Activated CD4-positive, alpha-beta memory T cell treated with anti-CD3 and anti-CD28 coated beads for 36 hours (primary cell): ENCODE measurements at regions not wholly inside any gene's neighbourhood (a gene's known extent, or its start where the extent isn't known, plus 50 kb on each side); places are given as distances from the start of the nearest gene placed in this dataset.
A peak's percentile ranks its signal among the peaks of the same experiment; 100 is the strongest.

Experiments
- CTCF ChIA-PET: fragments of 350-600 bp; sonication (Branson Sonifier 250); formaldehyde crosslinking; loops from one replicate; lab custom pipeline; 2021; ENCODE audit warnings: antibody characterized with exemption, inconsistent platforms; lab: Charles Lee
- POLR2A ChIA-PET: fragments of 350-600 bp; sonication (Branson Sonifier 250); formaldehyde crosslinking; loops from one replicate; lab custom pipeline; 2021; ENCODE audit warnings: antibody characterized with exemption; lab: Charles Lee
- DNase-seq: peaks from one replicate; pipeline ENCODE4 v3.0.0-alpha.2; 2020
- H3K27ac Mint-ChIP-seq: one replicate; pipeline ENCODE4 v1.8.0; 2021; ENCODE audit warnings: mixed read lengths
- H3K27me3 Mint-ChIP-seq: one replicate; pipeline ENCODE4 v1.8.0; 2021; ENCODE audit warnings: mixed read lengths
- H3K36me3 Mint-ChIP-seq: one replicate; pipeline ENCODE4 v1.8.0; 2021; ENCODE audit warnings: mixed read lengths
- H3K4me1 Mint-ChIP-seq: one replicate; pipeline ENCODE4 v1.8.0; 2021; ENCODE audit warnings: low read depth, mixed read lengths
- H3K4me3 Mint-ChIP-seq: one replicate; pipeline ENCODE4 v1.8.0; 2021; ENCODE audit warnings: mild to moderate bottlenecking, mixed read lengths
- H3K9me3 Mint-ChIP-seq: one replicate; pipeline ENCODE4 v1.8.0; 2021; ENCODE audit warnings: mixed read lengths
- intact Hi-C: fragments of 100-400 bp; cut with micrococcal nuclease; formaldehyde crosslinking; loops from one replicate; pipeline ENCODE4 v1.15.1; 2023

GRCh38 chr14:65349100-65349499, 63.4 kb upstream of the FUT8 start:
- no peaks in the 10 kb centered on the region for H3K36me3 Mint-ChIP-seq
- intact Hi-C loops: no loop called here
- peaks cover 8% of the 10 kb centered on the region for H3K4me1 Mint-ChIP-seq
- H3K9me3 Mint-ChIP-seq: no peaks in the 10 kb centered on the region
- ChIA-PET CTCF (no interaction called here), POLR2A (no interaction called here)
- H3K4me3 Mint-ChIP-seq: no peak overlapping the region
- DNase-seq: no peak
- H3K27ac Mint-ChIP-seq: no peak overlapping the region
- H3K27me3 Mint-ChIP-seq: no peaks in the 10 kb centered on the region

- CTCF ChIA-PET: interaction anchor here (1.0 kb wide), 1 partner anchor 473 kb away, joined by 3 read pairs; no protein-coding TSS in a partner anchor
- peaks cover 2% of the 10 kb centered on the region for H3K36me3 Mint-ChIP-seq
- no peak for DNase-seq
- peaks cover 21% of the 10 kb centered on the region for H3K4me1 Mint-ChIP-seq
- no peaks in the 10 kb centered on the region for H3K9me3 Mint-ChIP-seq
- H3K27me3 Mint-ChIP-seq: no peaks in the 10 kb centered on the region
- intact Hi-C loops: no loop called here
- no peak overlapping the region for H3K4me3 Mint-ChIP-seq
- POLR2A ChIA-PET: interaction anchor here (0.7 kb wide), 1 partner anchor 43 kb away, joined by 3 read pairs; no protein-coding TSS in a partner anchor
- H3K27ac Mint-ChIP-seq: no peak overlapping the region
Observed at GRCh38 chr14:65351493-65352194, 60.9 kb upstream of the FUT8 start.

- peaks cover 30% of the 10 kb centered on the region for H3K4me1 Mint-ChIP-seq
- ChIA-PET CTCF (no interaction called here), POLR2A (no interaction called here)
- H3K27ac Mint-ChIP-seq: no peak overlapping the region
- DNase-seq: peak; percentile 44
- H3K27me3 Mint-ChIP-seq: no peaks in the 10 kb centered on the region
- H3K9me3 Mint-ChIP-seq: no peaks in the 10 kb centered on the region
- no peak overlapping the region for H3K4me3 Mint-ChIP-seq
- peaks cover 2% of the 10 kb centered on the region for H3K36me3 Mint-ChIP-seq
- intact Hi-C loops: no loop called here
Observed at GRCh38 chr14:65352964-65353530, 59.5 kb upstream of the FUT8 start.

DNA sequence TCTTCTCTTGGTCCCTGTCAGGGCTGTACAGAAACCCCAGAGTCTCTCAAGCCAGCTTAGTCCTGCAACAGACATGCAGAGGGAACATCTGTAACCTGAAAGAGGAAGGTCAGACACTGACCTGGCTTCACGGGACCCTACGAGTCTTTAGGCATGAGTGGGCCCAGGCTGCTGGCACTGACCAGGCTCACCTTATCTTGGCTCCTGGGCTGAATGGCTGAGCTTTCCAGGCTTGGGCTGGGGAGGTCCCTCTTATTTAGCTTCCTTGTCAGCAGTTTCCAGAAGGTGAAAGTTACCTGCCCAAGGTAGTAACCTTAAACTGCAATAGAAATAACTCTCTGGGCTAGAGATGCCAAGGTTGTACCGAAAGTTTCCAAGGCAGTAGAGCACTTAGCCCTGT, 58.4 kb upstream of the FUT8 start:
- H3K36me3 Mint-ChIP-seq: peaks cover 4% of the 10 kb centered on the region
- intact Hi-C loops: no loop called here
- H3K9me3 Mint-ChIP-seq: no peaks in the 10 kb centered on the region
- no peak overlapping the region for H3K4me3 Mint-ChIP-seq
- POLR2A ChIA-PET: interaction anchor here (0.7 kb wide), 1 partner anchor 16 kb away, joined by 3 read pairs; no protein-coding TSS in a partner anchor
- H3K27ac Mint-ChIP-seq: no peak overlapping the region
- CTCF ChIA-PET: interaction anchor here (1.0 kb wide), 1 partner anchor 470 kb away, joined by 3 read pairs; no protein-coding TSS in a partner anchor
- no peaks in the 10 kb centered on the region for H3K27me3 Mint-ChIP-seq
- no peak for DNase-seq
- peaks cover 32% of the 10 kb centered on the region for H3K4me1 Mint-ChIP-seq

GRCh38 chr14:65354715-65355114, 57.8 kb upstream of the FUT8 start:
- CTCF ChIA-PET: interaction anchor here (1.0 kb wide), 1 partner anchor 470 kb away, joined by 3 read pairs; no protein-coding TSS in a partner anchor
- H3K36me3 Mint-ChIP-seq: peaks cover 9% of the 10 kb centered on the region
- intact Hi-C loops: loop anchor here (5.0 kb wide), 2 partner anchors 67 to 147 kb away; no protein-coding TSS in a partner anchor

GRCh38 chr14:65356327-65356836, 56.1 kb upstream of the FUT8 start:
- POLR2A ChIA-PET: no interaction called here
- peak; percentile 70 for DNase-seq
- intact Hi-C loops: loop anchor here (1.0 to 5.0 kb wide), 3 partner anchors 20 to 149 kb away; no protein-coding TSS in a partner anchor
- H3K27me3 Mint-ChIP-seq: no peaks in the 10 kb centered on the region
- no peaks in the 10 kb centered on the region for H3K9me3 Mint-ChIP-seq
- peaks cover 43% of the 10 kb centered on the region for H3K4me1 Mint-ChIP-seq
- no peak overlapping the region for H3K4me3 Mint-ChIP-seq
- peak overlapping the region; percentile 57 for H3K27ac Mint-ChIP-seq
- peaks cover 9% of the 10 kb centered on the region for H3K36me3 Mint-ChIP-seq
- CTCF ChIA-PET: interaction anchor here (1.2 kb wide), 1 partner anchor 604 kb away, joined by 3 read pairs; no protein-coding TSS in a partner anchor

More at GRCh38 chr14:65354715-65355114, 57.8 kb upstream of the FUT8 start:
- Mint-ChIP-seq H3K27me3 (no peaks in the 10 kb centered on the region), H3K27ac (no peak overlapping the region), H3K4me1 (peaks cover 37% of the 10 kb centered on the region), H3K9me3 (no peaks in the 10 kb centered on the region), H3K4me3 (no peak overlapping the region)
- no peak for DNase-seq
- POLR2A ChIA-PET: no interaction called here

- no peaks in the 10 kb centered on the region for H3K27me3 Mint-ChIP-seq
- ChIA-PET POLR2A (no interaction called here), CTCF (no interaction called here)
- H3K27ac Mint-ChIP-seq: peak overlapping the region; percentile 57
- no peak for DNase-seq
- peaks cover 9% of the 10 kb centered on the region for H3K36me3 Mint-ChIP-seq
- intact Hi-C loops: loop anchor here (5.0 kb wide), 2 partner anchors 70 to 150 kb away; no protein-coding TSS in a partner anchor
- no peaks in the 10 kb centered on the region for H3K9me3 Mint-ChIP-seq
- peaks cover 43% of the 10 kb centered on the region for H3K4me1 Mint-ChIP-seq
- no peak overlapping the region for H3K4me3 Mint-ChIP-seq
Observed at GRCh38 chr14:65357113-65357512, 55.4 kb upstream of the FUT8 start.

- ChIA-PET POLR2A (no interaction called here), CTCF (no interaction called here)
- Mint-ChIP-seq H3K36me3 (peaks cover 9% of the 10 kb centered on the region), H3K4me3 (no peak overlapping the region), H3K27me3 (no peaks in the 10 kb centered on the region), H3K4me1 (peaks cover 42% of the 10 kb centered on the region), H3K27ac (no peak overlapping the region), H3K9me3 (no peaks in the 10 kb centered on the region)
- intact Hi-C loops: loop anchor here (5.0 kb wide), 2 partner anchors 70 to 150 kb away; no protein-coding TSS in a partner anchor
- DNase-seq: no peak
Observed at GRCh38 chr14:65357689-65358088, 54.8 kb upstream of the FUT8 start.

DNA sequence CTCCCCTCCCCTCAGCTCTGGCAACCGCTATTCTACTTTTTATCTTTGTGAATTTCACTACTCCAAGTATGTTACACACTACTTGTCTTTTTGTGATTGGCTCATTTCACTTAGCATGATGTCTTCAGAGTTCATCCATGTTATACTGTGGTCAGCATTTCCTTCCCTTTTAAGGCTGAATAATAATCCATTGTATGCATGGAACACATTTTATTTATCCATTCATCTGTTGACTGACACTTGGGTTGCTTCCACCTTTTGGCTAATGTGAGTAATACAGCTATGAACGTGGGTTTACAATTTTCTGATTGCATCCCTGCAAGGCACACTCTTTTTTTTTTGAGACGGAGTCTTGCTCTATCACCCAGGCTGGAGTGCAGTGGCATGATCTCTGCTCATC, 53.0 kb upstream of the FUT8 start:
- Mint-ChIP-seq H3K27ac (peak overlapping the region; percentile 28), H3K9me3 (no peaks in the 10 kb centered on the region), H3K36me3 (peaks cover 11% of the 10 kb centered on the region), H3K4me1 (peaks cover 35% of the 10 kb centered on the region), H3K27me3 (no peaks in the 10 kb centered on the region), H3K4me3 (no peak overlapping the region)
- intact Hi-C loops: loop anchor here (5.0 kb wide), 2 partner anchors 72 to 152 kb away; no protein-coding TSS in a partner anchor
- ChIA-PET CTCF (interaction anchor here (0.8 kb wide), 1 partner anchor 195 kb away, joined by 4 read pairs; no protein-coding TSS in a partner anchor), POLR2A (no interaction called here)
- no peak for DNase-seq

- Mint-ChIP-seq H3K27ac (no peak overlapping the region), H3K4me3 (no peak overlapping the region), H3K27me3 (no peaks in the 10 kb centered on the region), H3K36me3 (peaks cover 11% of the 10 kb centered on the region), H3K9me3 (no peaks in the 10 kb centered on the region), H3K4me1 (peaks cover 35% of the 10 kb centered on the region)
- peak; percentile 22 for DNase-seq
- intact Hi-C loops: no loop called here
- ChIA-PET CTCF (interaction anchor here (0.7 to 1.7 kb wide), 2 partner anchors 9 to 51 kb away, joined by 3 to 4 read pairs; no protein-coding TSS in a partner anchor), POLR2A (interaction anchor here (0.6 kb wide), 1 partner anchor 153 kb away, joined by 3 read pairs; no protein-coding TSS in a partner anchor)
Observed at GRCh38 chr14:65360144-65360784, 52.3 kb upstream of the FUT8 start.

- H3K36me3 Mint-ChIP-seq: peaks cover 9% of the 10 kb centered on the region
- no peak overlapping the region for H3K27ac Mint-ChIP-seq
- H3K9me3 Mint-ChIP-seq: no peaks in the 10 kb centered on the region
- no peak for DNase-seq
- H3K4me3 Mint-ChIP-seq: no peak overlapping the region
- POLR2A ChIA-PET: no interaction called here
- H3K4me1 Mint-ChIP-seq: peaks cover 19% of the 10 kb centered on the region
- intact Hi-C loops: no loop called here
- no peaks in the 10 kb centered on the region for H3K27me3 Mint-ChIP-seq
- CTCF ChIA-PET: no interaction called here
Observed at GRCh38 chr14:65361920-65362319, 50.6 kb upstream of the FUT8 start.
